ENCODE measurements at regions not wholly inside any gene's neighbourhood (a gene's known extent, or its start where the extent isn't known, plus 50 kb on each side); places are given as distances from the start of the nearest gene placed in this dataset.

- H3K4me3 ChIP-seq (ENCODE audit: low read depth, low read length) = no peak overlapping the region
- TF ChIP-seq CTCF (conservative IDR thresholded peaks at IDR 0.05; ENCODE audit: low read depth, low read length) = no peak
- no peak for DNase-seq (ENCODE audit: low read depth)
Measured at GRCh38 chr10:43961523-43962345, 313.1 kb upstream of the ZNF32 start.

GRCh38 chr10:43960981-43961380 lies 312.3 kb upstream of the ZNF32 start:
- no peak overlapping the region for H3K4me3 ChIP-seq (ENCODE audit: low read depth, low read length)
- TF ChIP-seq CTCF (conservative IDR thresholded peaks at IDR 0.05; ENCODE audit: low read depth, low read length) = no peak
- DNase-seq (ENCODE audit: low read depth) = no peak

- DNase-seq (ENCODE audit: low read depth) = no peak
- no peak overlapping the region for H3K4me3 ChIP-seq (ENCODE audit: low read depth, low read length)
- TF ChIP-seq CTCF (conservative IDR thresholded peaks at IDR 0.05; ENCODE audit: low read depth, low read length) = no peak
Measured at GRCh38 chr10:43960477-43960876, 311.8 kb upstream of the ZNF32 start.

GRCh38 chr10:43960135-43960415 lies 311.4 kb upstream of the ZNF32 start:
- TF ChIP-seq CTCF (conservative IDR thresholded peaks at IDR 0.05; ENCODE audit: low read depth, low read length) = no peak
- DNase-seq (ENCODE audit: low read depth) = no peak
- no peak overlapping the region for H3K4me3 ChIP-seq (ENCODE audit: low read depth, low read length)

- no peak for TF ChIP-seq CTCF (conservative IDR thresholded peaks at IDR 0.05; ENCODE audit: low read depth, low read length)
- DNase-seq (ENCODE audit: low read depth) = peak; percentile 7
- H3K4me3 ChIP-seq (ENCODE audit: low read depth, low read length) = no peak overlapping the region
Measured at GRCh38 chr10:43959364-43960134, 310.9 kb upstream of the ZNF32 start.

GRCh38 chr10:43958964-43959363 lies 310.3 kb upstream of the ZNF32 start:
- TF ChIP-seq CTCF (conservative IDR thresholded peaks at IDR 0.05; ENCODE audit: low read depth, low read length) = no peak
- DNase-seq (ENCODE audit: low read depth) = no peak
- no peak overlapping the region for H3K4me3 ChIP-seq (ENCODE audit: low read depth, low read length)

- DNase-seq (ENCODE audit: low read depth) = no peak
- H3K4me3 ChIP-seq (ENCODE audit: low read depth, low read length) = no peak overlapping the region
- no peak for TF ChIP-seq CTCF (conservative IDR thresholded peaks at IDR 0.05; ENCODE audit: low read depth, low read length)
Measured at GRCh38 chr10:43958071-43958432, 309.4 kb upstream of the ZNF32 start.

Data from choroid plexus epithelial cell (primary cell).